IPS-18a (cell line): ENCODE measurements at regions not wholly inside any gene's neighbourhood (a gene's known extent, or its start where the extent isn't known, plus 50 kb on each side); places are given as distances from the start of the nearest gene placed in this dataset.

Experiments
- H3K27ac ChIP-seq: one replicate; pipeline ENCODE4 v1.5.1; 2013; ENCODE audit warnings: low read length
- H3K27me3 ChIP-seq: one replicate; pipeline ENCODE4 v1.6.1; 2013; ENCODE audit warnings: mild to moderate bottlenecking, low read length; ENCODE audit not compliant: control insufficient read depth, insufficient read depth
- H3K36me3 ChIP-seq: one replicate; pipeline ENCODE4 v1.6.1; 2013; ENCODE audit warnings: low read depth, low read length; ENCODE audit not compliant: control insufficient read depth
- H3K4me1 ChIP-seq: one replicate; pipeline ENCODE4 v1.6.1; 2013; ENCODE audit warnings: low read depth, low read length; ENCODE audit not compliant: control insufficient read depth
- H3K4me3 ChIP-seq: one replicate; pipeline ENCODE4 v1.5.1; 2013; ENCODE audit warnings: low read length
- H3K9ac ChIP-seq: one replicate; pipeline ENCODE4 v1.6.1; 2013; ENCODE audit warnings: mild to moderate bottlenecking, low read length, moderate library complexity
- H3K9me3 ChIP-seq: one replicate; pipeline ENCODE4 v1.6.1; 2013; ENCODE audit warnings: low read depth, low read length; ENCODE audit not compliant: control insufficient read depth

DNA sequence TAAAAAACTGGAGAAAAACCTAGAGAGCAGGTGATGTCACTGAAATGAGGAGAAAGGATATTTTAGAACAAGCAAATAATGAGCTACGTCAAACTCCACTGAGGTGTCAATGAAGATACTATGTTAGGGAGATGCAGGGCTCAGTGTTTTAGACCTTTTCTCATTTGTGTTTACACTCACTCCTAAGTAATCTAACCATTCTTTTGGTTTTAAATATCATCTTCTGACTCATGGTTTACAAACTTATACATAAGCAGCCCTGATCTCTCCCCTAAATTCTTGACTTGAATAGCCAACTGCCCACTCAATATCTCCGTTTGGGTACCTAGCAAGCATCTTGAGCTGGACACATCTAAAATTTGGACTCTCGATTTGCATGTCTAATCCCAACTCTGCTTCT, 272.4 kb downstream of the MEF2C start:
- no peaks in the 10 kb centered on the region for H3K27me3 ChIP-seq
- H3K9ac ChIP-seq, result no peak overlapping the region
- no peak overlapping the region for H3K27ac ChIP-seq
- no peak overlapping the region for H3K4me3 ChIP-seq
- no peaks in the 10 kb centered on the region for H3K4me1 ChIP-seq
- H3K9me3 ChIP-seq, result no peaks in the 10 kb centered on the region
- H3K36me3 ChIP-seq, result no peaks in the 10 kb centered on the region

- Histone ChIP-seq H3K27me3 (no peaks in the 10 kb centered on the region), H3K36me3 (no peaks in the 10 kb centered on the region), H3K4me3 (no peak overlapping the region), H3K27ac (no peak overlapping the region), H3K9ac (no peak overlapping the region), H3K9me3 (no peaks in the 10 kb centered on the region), H3K4me1 (no peaks in the 10 kb centered on the region)
Measured at GRCh38 chr5:88607492-88607891, 275.5 kb downstream of the MEF2C start.

GRCh38 chr5:88606626-88607025, 276.4 kb downstream of the MEF2C start:
- no peak overlapping the region for H3K9ac ChIP-seq
- no peaks in the 10 kb centered on the region for H3K27me3 ChIP-seq
- H3K9me3 ChIP-seq, result no peaks in the 10 kb centered on the region
- no peaks in the 10 kb centered on the region for H3K36me3 ChIP-seq
- H3K27ac ChIP-seq, result no peak overlapping the region
- no peaks in the 10 kb centered on the region for H3K4me1 ChIP-seq
- H3K4me3 ChIP-seq, result no peak overlapping the region

DNA sequence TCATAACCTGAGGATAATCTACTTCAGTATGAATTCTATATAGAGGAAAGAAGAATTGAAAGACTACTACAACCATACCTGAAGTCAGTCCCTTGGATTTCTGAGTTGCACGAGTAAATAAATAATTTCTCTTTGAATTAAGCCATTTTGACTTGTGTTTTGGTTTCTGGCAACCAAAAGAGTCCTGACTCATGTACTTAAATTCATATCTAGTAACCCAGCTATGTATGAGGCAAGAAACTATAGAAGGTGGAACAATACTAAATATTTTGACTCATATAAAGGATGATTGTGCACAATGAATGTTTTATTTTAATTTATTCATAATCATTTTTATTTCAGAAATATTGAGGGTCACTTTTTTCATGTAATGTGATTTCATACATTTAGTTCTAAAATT, 276.8 kb downstream of the MEF2C start:
- Histone ChIP-seq H3K9me3 (no peaks in the 10 kb centered on the region), H3K27ac (no peak overlapping the region), H3K27me3 (no peaks in the 10 kb centered on the region), H3K4me3 (no peak overlapping the region), H3K36me3 (no peaks in the 10 kb centered on the region), H3K4me1 (no peaks in the 10 kb centered on the region), H3K9ac (no peak overlapping the region)

GRCh38 chr5:88602584-88602983, 280.4 kb downstream of the MEF2C start:
- Histone ChIP-seq H3K27me3 (no peaks in the 10 kb centered on the region), H3K9ac (no peak overlapping the region)

GRCh38 chr5:88594441-88594840, 288.5 kb downstream of the MEF2C start:
- Histone ChIP-seq H3K36me3 (no peaks in the 10 kb centered on the region), H3K9ac (no peak overlapping the region), H3K27ac (no peak overlapping the region), H3K27me3 (no peaks in the 10 kb centered on the region), H3K4me3 (no peak overlapping the region), H3K4me1 (no peaks in the 10 kb centered on the region), H3K9me3 (no peaks in the 10 kb centered on the region)

More at GRCh38 chr5:88602584-88602983, 280.4 kb downstream of the MEF2C start:
- H3K9me3 ChIP-seq, result no peaks in the 10 kb centered on the region
- H3K27ac ChIP-seq, result no peak overlapping the region
- no peaks in the 10 kb centered on the region for H3K36me3 ChIP-seq
- H3K4me1 ChIP-seq, result no peaks in the 10 kb centered on the region
- H3K4me3 ChIP-seq, result no peak overlapping the region

- Histone ChIP-seq H3K27me3 (no peaks in the 10 kb centered on the region), H3K9me3 (no peaks in the 10 kb centered on the region), H3K36me3 (no peaks in the 10 kb centered on the region), H3K4me1 (no peaks in the 10 kb centered on the region), H3K4me3 (no peak overlapping the region), H3K27ac (no peak overlapping the region), H3K9ac (no peak overlapping the region)
Measured at GRCh38 chr5:88588609-88589008, 294.4 kb downstream of the MEF2C start.

DNA sequence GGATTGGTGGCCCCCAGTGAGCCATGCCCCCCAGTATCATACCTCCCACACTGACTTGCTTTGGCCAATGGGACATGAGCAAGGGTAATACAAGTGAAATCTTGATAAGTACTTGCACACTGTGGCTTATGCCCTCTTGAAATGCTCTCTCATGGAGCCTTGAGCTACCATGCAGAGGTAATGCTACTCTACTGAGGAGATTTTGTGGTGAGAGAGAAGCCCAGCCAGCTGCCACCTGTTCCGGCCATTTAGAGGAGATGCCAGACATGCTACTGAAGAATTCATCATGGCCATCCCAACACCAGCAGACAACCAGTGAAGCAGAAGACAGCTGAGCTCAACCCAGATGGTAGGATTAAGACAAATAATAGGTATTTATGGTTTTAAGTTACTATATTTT, 299.5 kb downstream of the MEF2C start:
- H3K4me3 ChIP-seq, result no peak overlapping the region
- no peaks in the 10 kb centered on the region for H3K9me3 ChIP-seq
- H3K4me1 ChIP-seq, result no peaks in the 10 kb centered on the region
- no peaks in the 10 kb centered on the region for H3K27me3 ChIP-seq
- H3K9ac ChIP-seq, result no peak overlapping the region
- H3K36me3 ChIP-seq, result no peaks in the 10 kb centered on the region
- H3K27ac ChIP-seq, result no peak overlapping the region

- H3K4me1 ChIP-seq, result peaks cover 19% of the 10 kb centered on the region
- no peaks in the 10 kb centered on the region for H3K36me3 ChIP-seq
- no peak overlapping the region for H3K4me3 ChIP-seq
- no peak overlapping the region for H3K9ac ChIP-seq
- no peaks in the 10 kb centered on the region for H3K9me3 ChIP-seq
- H3K27ac ChIP-seq, result no peak overlapping the region
- no peaks in the 10 kb centered on the region for H3K27me3 ChIP-seq
Measured at GRCh38 chr5:88558366-88558765, 289.7 kb upstream of the TMEM161B start.

GRCh38 chr5:88557881-88558280, 289.2 kb upstream of the TMEM161B start:
- Histone ChIP-seq H3K36me3 (no peaks in the 10 kb centered on the region), H3K27ac (no peak overlapping the region), H3K9ac (no peak overlapping the region), H3K27me3 (no peaks in the 10 kb centered on the region), H3K4me1 (peaks cover 19% of the 10 kb centered on the region), H3K4me3 (no peak overlapping the region), H3K9me3 (no peaks in the 10 kb centered on the region)

GRCh38 chr5:88557131-88557530, 288.5 kb upstream of the TMEM161B start:
- Histone ChIP-seq H3K4me3 (no peak overlapping the region), H3K36me3 (no peaks in the 10 kb centered on the region), H3K27ac (no peak overlapping the region), H3K27me3 (no peaks in the 10 kb centered on the region), H3K9me3 (no peaks in the 10 kb centered on the region), H3K9ac (no peak overlapping the region), H3K4me1 (peaks cover 19% of the 10 kb centered on the region)

GRCh38 chr5:88556406-88556805, 287.8 kb upstream of the TMEM161B start:
- Histone ChIP-seq H3K27ac (no peak overlapping the region), H3K36me3 (no peaks in the 10 kb centered on the region), H3K27me3 (no peaks in the 10 kb centered on the region), H3K9ac (no peak overlapping the region), H3K4me3 (no peak overlapping the region), H3K9me3 (no peaks in the 10 kb centered on the region), H3K4me1 (peaks cover 26% of the 10 kb centered on the region)
